Thoracic aorta (tissue), 2 donors: ENCODE measurements at regions not wholly inside any gene's neighbourhood (a gene's known extent, or its start where the extent isn't known, plus 50 kb on each side); places are given as distances from the start of the nearest gene placed in this dataset.

ENCODE experiments used
- ATAC-seq: fragments of 150-250 bp; one replicate; pipeline ENCODE4 v1.8.0; 2017; ENCODE audit warnings: low read depth; ENCODE audit not compliant: insufficient number of reproducible peaks, low FRiP score
- DNase-seq: peaks from one replicate; pipeline ENCODE4 v3.0.0-alpha.2; 2020; ENCODE audit warnings: low spot score
- H3K27ac ChIP-seq, 2 donors: fragments of 200-600 bp; sonication (generic); 1 replicate in 1 of 2; 2 replicates in 1 of 2; pipeline ENCODE4 v1.5.1; 2016; ENCODE audit warnings: mild to moderate bottlenecking in 2 of 2, moderate library complexity in 2 of 2
- H3K27me3 ChIP-seq: fragments of 200-600 bp; sonication (generic); replicated peaks from 2 replicates; pipeline ENCODE4 v1.6.0; 2016; ENCODE audit warnings: mild to moderate bottlenecking; ENCODE audit not compliant: insufficient read depth
- H3K36me3 ChIP-seq: fragments of 200-600 bp; sonication (generic); one replicate; pipeline ENCODE4 v1.5.1; 2016
- H3K4me1 ChIP-seq, 2 donors: fragments of 200-600 bp; sonication (generic); 1 replicate in 1 of 2; 2 replicates in 1 of 2; pipeline versions ENCODE4 v1.5.1 to v1.6.0; 2016; ENCODE audit warnings: low read depth in 2 of 2, mild to moderate bottlenecking in 1 of 2; ENCODE audit not compliant: control insufficient read depth in 1 of 2
- H3K4me3 ChIP-seq: fragments of 200-600 bp; sonication (generic); 2 replicates; pipeline ENCODE4 v1.5.1; 2016; ENCODE audit warnings: mild to moderate bottlenecking
- H3K9me3 ChIP-seq: fragments of 200-600 bp; sonication (generic); 2 replicates; pipeline ENCODE4 v1.5.1; 2016
- TF ChIP-seq, protein P1 (sequence below): fragments of 200-600 bp; sonication (generic); IDR thresholded peaks from one replicate; pipeline ENCODE4 v1.5.1; 2019; ENCODE audit warnings: antibody characterized with exemption

DNA sequence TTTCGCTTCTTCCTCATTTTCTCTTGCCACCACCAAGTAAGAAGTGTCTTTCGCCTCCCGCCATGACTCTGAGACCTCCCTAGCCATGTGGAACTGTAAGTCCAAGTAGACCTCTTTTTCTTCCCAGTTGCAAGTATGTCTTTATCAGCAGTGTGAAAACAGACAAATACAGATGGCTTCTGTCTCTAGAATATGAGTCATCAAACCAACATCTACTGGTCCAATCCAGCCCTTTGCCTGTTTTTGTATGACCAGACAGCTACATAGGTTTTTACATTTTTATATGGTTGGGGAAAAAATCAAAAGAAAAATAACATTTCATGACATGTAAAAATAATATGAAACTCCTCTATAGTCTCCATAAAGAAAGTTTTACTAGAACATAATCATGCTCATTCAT is 118.7 kb upstream of the PTPRG start:
- no peaks in the 10 kb centered on the region for H3K9me3 ChIP-seq
- H3K36me3 ChIP-seq, result no peaks in the 10 kb centered on the region
- no peaks in the 10 kb centered on the region for H3K4me1 ChIP-seq
- no peak overlapping the region for H3K27ac ChIP-seq
- no peak for DNase-seq
- no peaks in the 10 kb centered on the region for H3K27me3 ChIP-seq
- TF ChIP-seq, protein P1, sequence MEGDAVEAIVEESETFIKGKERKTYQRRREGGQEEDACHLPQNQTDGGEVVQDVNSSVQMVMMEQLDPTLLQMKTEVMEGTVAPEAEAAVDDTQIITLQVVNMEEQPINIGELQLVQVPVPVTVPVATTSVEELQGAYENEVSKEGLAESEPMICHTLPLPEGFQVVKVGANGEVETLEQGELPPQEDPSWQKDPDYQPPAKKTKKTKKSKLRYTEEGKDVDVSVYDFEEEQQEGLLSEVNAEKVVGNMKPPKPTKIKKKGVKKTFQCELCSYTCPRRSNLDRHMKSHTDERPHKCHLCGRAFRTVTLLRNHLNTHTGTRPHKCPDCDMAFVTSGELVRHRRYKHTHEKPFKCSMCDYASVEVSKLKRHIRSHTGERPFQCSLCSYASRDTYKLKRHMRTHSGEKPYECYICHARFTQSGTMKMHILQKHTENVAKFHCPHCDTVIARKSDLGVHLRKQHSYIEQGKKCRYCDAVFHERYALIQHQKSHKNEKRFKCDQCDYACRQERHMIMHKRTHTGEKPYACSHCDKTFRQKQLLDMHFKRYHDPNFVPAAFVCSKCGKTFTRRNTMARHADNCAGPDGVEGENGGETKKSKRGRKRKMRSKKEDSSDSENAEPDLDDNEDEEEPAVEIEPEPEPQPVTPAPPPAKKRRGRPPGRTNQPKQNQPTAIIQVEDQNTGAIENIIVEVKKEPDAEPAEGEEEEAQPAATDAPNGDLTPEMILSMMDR, result no peak
- no peak for ATAC-seq
- no peak overlapping the region for H3K4me3 ChIP-seq

GRCh38 chr3:61443886-61444285 is 117.5 kb upstream of the PTPRG start:
- Histone ChIP-seq H3K4me3 (no peak overlapping the region), H3K36me3 (no peaks in the 10 kb centered on the region), H3K9me3 (no peaks in the 10 kb centered on the region), H3K27me3 (no peaks in the 10 kb centered on the region), H3K4me1 (no peaks in the 10 kb centered on the region), H3K27ac (no peak overlapping the region)
- ATAC-seq (no peak), DNase-seq (no peak)
- TF ChIP-seq, protein P1, result no peak

- H3K4me1 ChIP-seq, result no peaks in the 10 kb centered on the region
- no peaks in the 10 kb centered on the region for H3K36me3 ChIP-seq
- H3K27ac ChIP-seq, result no peak overlapping the region
- no peak overlapping the region for H3K4me3 ChIP-seq
- TF ChIP-seq, protein P1, result no peak
- DNase-seq, result no peak
- H3K9me3 ChIP-seq, result no peaks in the 10 kb centered on the region
- ATAC-seq, result no peak
- H3K27me3 ChIP-seq, result no peaks in the 10 kb centered on the region
Observed at GRCh38 chr3:61444782-61445181, 116.6 kb upstream of the PTPRG start.

GRCh38 chr3:61445924-61446323 is 115.4 kb upstream of the PTPRG start:
- no peaks in the 10 kb centered on the region for H3K36me3 ChIP-seq
- DNase-seq, result no peak
- no peak overlapping the region for H3K27ac ChIP-seq
- no peaks in the 10 kb centered on the region for H3K4me1 ChIP-seq
- ATAC-seq, result no peak
- no peak overlapping the region for H3K4me3 ChIP-seq
- no peaks in the 10 kb centered on the region for H3K27me3 ChIP-seq
- TF ChIP-seq, protein P1, result no peak
- H3K9me3 ChIP-seq, result no peaks in the 10 kb centered on the region

GRCh38 chr3:61446341-61446740 is 115.0 kb upstream of the PTPRG start:
- no peak for ATAC-seq
- H3K36me3 ChIP-seq, result no peaks in the 10 kb centered on the region

More at GRCh38 chr3:61446341-61446740, 115.0 kb upstream of the PTPRG start:
- Histone ChIP-seq H3K4me1 (no peaks in the 10 kb centered on the region), H3K27me3 (no peaks in the 10 kb centered on the region), H3K27ac (no peak overlapping the region), H3K4me3 (no peak overlapping the region), H3K9me3 (no peaks in the 10 kb centered on the region)
- DNase-seq, result no peak
- TF ChIP-seq, protein P1, result no peak
